ENCODE measurements at regions not wholly inside any gene's neighbourhood (a gene's known extent, or its start where the extent isn't known, plus 50 kb on each side); places are given as distances from the start of the nearest gene placed in this dataset.

DNA sequence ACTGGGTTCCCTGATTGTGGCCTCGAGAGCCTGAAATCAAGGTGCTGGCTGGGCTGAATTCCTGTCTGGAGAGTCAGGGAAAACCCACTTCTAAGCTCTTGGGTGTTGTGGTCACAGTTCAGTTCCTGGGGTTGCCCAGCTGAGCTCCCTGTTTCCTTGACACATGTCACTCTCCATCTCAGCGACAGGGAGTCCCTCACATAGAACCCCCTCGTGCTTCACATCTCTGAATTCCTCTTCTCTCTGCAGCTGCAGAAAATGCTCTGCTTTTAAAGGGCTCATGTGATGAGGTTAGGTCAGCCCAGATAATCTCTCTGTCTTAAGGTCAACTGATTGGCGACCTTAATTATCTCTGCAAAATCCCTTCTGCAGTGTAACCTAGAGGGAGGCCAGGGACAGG lies 53.5 kb upstream of the NFIL3 start:
- no peak for TF ChIP-seq CTCF (IDR thresholded peaks at IDR 0.05; ENCODE audit: insufficient read depth, low read length, severe bottlenecking)
- H3K27me3 ChIP-seq (ENCODE audit: control insufficient read depth, insufficient read depth, low read length) = no peaks in the 10 kb centered on the region
- H3K4me3 ChIP-seq (ENCODE audit: low read depth, low read length) = no peak overlapping the region

GRCh38 chr9:91474656-91475055 lies 51.0 kb upstream of the NFIL3 start:
- no peak for TF ChIP-seq CTCF (IDR thresholded peaks at IDR 0.05; ENCODE audit: insufficient read depth, low read length, severe bottlenecking)
- no peaks in the 10 kb centered on the region for H3K27me3 ChIP-seq (ENCODE audit: control insufficient read depth, insufficient read depth, low read length)
- H3K36me3 ChIP-seq (ENCODE audit: control insufficient read depth, insufficient read depth, low read length) = no peaks in the 10 kb centered on the region
- FAIRE-seq = no peak
- peak; percentile 57 for DNase-seq (ENCODE audit: low read depth)
- H3K4me3 ChIP-seq (ENCODE audit: low read depth, low read length) = no peak overlapping the region

More for the DNA sequence above, 53.5 kb upstream of the NFIL3 start:
- DNase-seq (ENCODE audit: low read depth) (no peak), FAIRE-seq (no peak)
- no peaks in the 10 kb centered on the region for H3K36me3 ChIP-seq (ENCODE audit: control insufficient read depth, insufficient read depth, low read length)
